ENCODE measurements at regions not wholly inside any gene's neighbourhood (a gene's known extent, or its start where the extent isn't known, plus 50 kb on each side); places are given as distances from the start of the nearest gene placed in this dataset.

GRCh38 chr1:170856455-170856854 lies 78.9 kb upstream of the MROH9 start:
- in situ Hi-C loops (cut with MboI; ENCODE audit: low pct_unique_long_range_greater_than_20kb, low sequenced_read_pairs, unreplicated experiment): no loop called here
- no peak for TF ChIP-seq CTCF (IDR thresholded peaks at IDR 0.05; ENCODE audit: extremely low read depth, insufficient read depth, missing control alignments)
- no peak for DNase-seq (ENCODE audit: low spot score)

GRCh38 chr1:170857955-170858354 lies 77.4 kb upstream of the MROH9 start:
- in situ Hi-C loops (cut with MboI; ENCODE audit: low pct_unique_long_range_greater_than_20kb, low sequenced_read_pairs, unreplicated experiment): no loop called here
- DNase-seq (ENCODE audit: low spot score): no peak
- no peak for TF ChIP-seq CTCF (IDR thresholded peaks at IDR 0.05; ENCODE audit: extremely low read depth, insufficient read depth, missing control alignments)

- in situ Hi-C loops (cut with MboI; ENCODE audit: low pct_unique_long_range_greater_than_20kb, low sequenced_read_pairs, unreplicated experiment): no loop called here
- DNase-seq (ENCODE audit: low spot score): no peak
- TF ChIP-seq CTCF (IDR thresholded peaks at IDR 0.05; ENCODE audit: extremely low read depth, insufficient read depth, missing control alignments): no peak
These were observed 71.7 kb upstream of the MROH9 start for GRCh38 chr1:170863621-170864020.

- in situ Hi-C loops (cut with MboI; ENCODE audit: low pct_unique_long_range_greater_than_20kb, low sequenced_read_pairs, unreplicated experiment): no loop called here
- DNase-seq (ENCODE audit: low spot score): no peak
These were observed 71.1 kb upstream of the MROH9 start for GRCh38 chr1:170864238-170864637.

GRCh38 chr1:170864876-170865538 lies 70.3 kb upstream of the MROH9 start:
- in situ Hi-C loops (cut with MboI; ENCODE audit: low pct_unique_long_range_greater_than_20kb, low sequenced_read_pairs, unreplicated experiment): no loop called here
- no peak for DNase-seq (ENCODE audit: low spot score)
- no peak for TF ChIP-seq CTCF (IDR thresholded peaks at IDR 0.05; ENCODE audit: extremely low read depth, insufficient read depth, missing control alignments)

More at GRCh38 chr1:170864238-170864637, 71.1 kb upstream of the MROH9 start:
- no peak for TF ChIP-seq CTCF (IDR thresholded peaks at IDR 0.05; ENCODE audit: extremely low read depth, insufficient read depth, missing control alignments)

- DNase-seq (ENCODE audit: low spot score): no peak
- TF ChIP-seq CTCF (IDR thresholded peaks at IDR 0.05; ENCODE audit: extremely low read depth, insufficient read depth, missing control alignments): no peak
- in situ Hi-C loops (cut with MboI; ENCODE audit: low pct_unique_long_range_greater_than_20kb, low sequenced_read_pairs, unreplicated experiment): no loop called here
These were observed 68.7 kb upstream of the MROH9 start for GRCh38 chr1:170866646-170867045.
